Heart left ventricle (tissue), 16 donors: ENCODE measurements at regions not wholly inside any gene's neighbourhood (a gene's known extent, or its start where the extent isn't known, plus 50 kb on each side); places are given as distances from the start of the nearest gene placed in this dataset.
"Not testable (repeated sequence)": the region's sequence is repeated elsewhere in the genome, so short reads cannot be mapped to it uniquely, and the experiment has no call there.

Experiments
- ATAC-seq, 4 donors: fragments of 200-7000 bp; cut with Tn5 transposase; one replicate each; pipeline ENCODE4 v1.9.1; 2020 to 2022; ENCODE audit warnings: moderate library complexity in 4 of 4, mild to moderate bottlenecking in 3 of 4, moderate number of reproducible peaks in 1 of 4
- DNase-seq, 5 donors: peaks; one replicate each; pipeline ENCODE4 v3.0.0-alpha.2; 2020
- H3K27ac ChIP-seq, 12 donors: fragments of 200-600 bp; sonication (generic) in 4 of 12; one replicate each; pipeline versions ENCODE4 v1.5.0 to v1.8.0; 2016 to 2022; ENCODE audit warnings: mild to moderate bottlenecking in 2 of 12
- H3K27me3 ChIP-seq, 9 donors: fragments of 200-600 bp; sonication (generic) in 2 of 9; one replicate each; pipeline versions ENCODE4 v1.5.1 to v1.8.0; 2016 to 2022; ENCODE audit warnings: mild to moderate bottlenecking in 3 of 9
- H3K36me3 ChIP-seq, 9 donors: fragments of 200-600 bp; sonication (generic) in 2 of 9; one replicate each; pipeline versions ENCODE4 v1.5.0 to v1.8.0; 2018 to 2022; ENCODE audit warnings: mild to moderate bottlenecking in 2 of 9
- H3K4me1 ChIP-seq, 12 donors: fragments of 200-600 bp; sonication (generic) in 4 of 12; one replicate each; pipeline versions ENCODE4 v1.5.0 to v1.8.0; 2016 to 2022; ENCODE audit warnings: mild to moderate bottlenecking in 3 of 12
- H3K4me3 ChIP-seq, 12 donors: fragments of 200-600 bp; sonication (generic) in 4 of 12; one replicate each; pipeline versions ENCODE4 v1.5.0 to v1.8.0; 2017 to 2022; ENCODE audit warnings: mild to moderate bottlenecking in 9 of 12, moderate library complexity in 4 of 12
- H3K9me3 ChIP-seq, 12 donors: fragments of 200-600 bp; sonication (generic) in 4 of 12; one replicate each; pipeline versions ENCODE4 v1.5.0 to v1.8.0; 2016 to 2022; ENCODE audit warnings: mild to moderate bottlenecking in 1 of 12
- CTCF ChIP-seq, 12 donors: fragments of 200-600 bp; sonication (generic) in 4 of 12; IDR thresholded peaks; one replicate each; pipeline versions ENCODE4 v1.5.0 to v1.8.0; 2018 to 2022; ENCODE audit warnings: antibody characterized with exemption in 12 of 12, mild to moderate bottlenecking in 5 of 12
- POLR2A ChIP-seq, 2 donors: fragments of 450-650 bp; IDR thresholded peaks; one replicate each; pipeline ENCODE4 v1.6.1; 2017; ENCODE audit warnings: antibody characterized with exemption in 2 of 2, mild to moderate bottlenecking in 2 of 2, moderate library complexity in 2 of 2
- WGBS, 4 donors: extraction: QIAGEN DNeasy Blood & Tissue Kit in 2 of 4; methylation state at CpG; one replicate each; pipeline versions ENCODE4 v1.1.5 to v1.1.7; 2013 to 2018; 5-methylcytosine and 5-hydroxymethylcytosine counted together
- intact Hi-C, 10 donors: fragments of 100-400 bp; cut with DNase I; formaldehyde crosslinking; loops; one replicate each; pipeline versions ENCODE4 v1.11.1 to v1.14.2; 2022
- donor health status: ischemic (EF 13 %, LVEDD 7.1; RV severe dilation, severe dysfunction).
- donor health status: healthy with polysubstance abuse.
- donor health status: DM: no; HTN: yes; CAD: no.
- donor health status: DM: no; HTN: no; CAD: no.
- donor health status: ischemic (EF 25% LVEDD 6.9; RV normal size, moderate dysfunction).
- donor health status: ischemic (EF 25% LVEDD 5.7; RV mildly dilated, moderate dysfunction).
- donor health status: healthy.
- donor health status: DM: yes; HTN: yes; CAD: no.
- donor health status: ischemic (EF 35%, LVEDD 5.7; RV mildly dilated, moderate dysfunction).
- donor health status: nonischemic (EF 11% LVEDD 7.7; RV severe dilation, severe dysfunction).
- donor health status: DM: yes; HTN: yes; CAD: no.
- donor health status: PGD.
- donor health status: ischemic (EF 29% LVEDD 5.4; RV normal size, mild dysfunction).
- donor health status: nonischemic (EF 23%, LVEDD 6.1; RV moderate dilation, normal function).

DNA sequence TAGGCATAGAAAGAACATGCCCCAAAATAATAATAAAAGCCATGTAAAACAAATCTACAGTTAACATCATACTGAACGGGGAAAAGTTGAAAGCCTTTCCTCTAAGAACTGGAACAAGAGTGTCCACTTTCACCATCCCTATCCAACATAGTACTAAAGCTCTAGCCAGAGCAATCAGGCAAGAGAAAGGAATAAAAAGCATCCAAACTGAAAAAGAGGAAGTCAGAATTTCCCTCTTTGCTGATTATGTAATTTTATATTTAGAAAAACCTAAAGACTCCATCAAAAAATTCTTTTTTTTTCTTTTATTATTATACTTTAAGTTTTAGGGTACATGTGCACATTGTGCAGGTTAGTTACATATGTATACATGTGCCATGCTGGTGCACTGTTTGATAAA is 661.6 kb upstream of the CBLB start:
- no peaks in the 10 kb centered on the region for H3K36me3 ChIP-seq
- H3K9me3 ChIP-seq = peaks cover 0 to 13% (median 0%) of the 10 kb centered on the region in 12 donors
- no peaks in the 10 kb centered on the region for H3K4me1 ChIP-seq
- no peak overlapping the region for H3K4me3 ChIP-seq
- H3K27me3 ChIP-seq = no peaks in the 10 kb centered on the region
- intact Hi-C loops = no loop called here
- ATAC-seq (no peak), DNase-seq (no peak)
- WGBS, 4 donors = 86 to 89% (median 87%) methylated on average over 1 of the region's 1 CpG
- TF ChIP-seq CTCF (IDR thresholded peaks at IDR 0.05) (no peak), POLR2A (IDR thresholded peaks at IDR 0.05) (no peak)
- H3K27ac ChIP-seq = no peak overlapping the region

DNA sequence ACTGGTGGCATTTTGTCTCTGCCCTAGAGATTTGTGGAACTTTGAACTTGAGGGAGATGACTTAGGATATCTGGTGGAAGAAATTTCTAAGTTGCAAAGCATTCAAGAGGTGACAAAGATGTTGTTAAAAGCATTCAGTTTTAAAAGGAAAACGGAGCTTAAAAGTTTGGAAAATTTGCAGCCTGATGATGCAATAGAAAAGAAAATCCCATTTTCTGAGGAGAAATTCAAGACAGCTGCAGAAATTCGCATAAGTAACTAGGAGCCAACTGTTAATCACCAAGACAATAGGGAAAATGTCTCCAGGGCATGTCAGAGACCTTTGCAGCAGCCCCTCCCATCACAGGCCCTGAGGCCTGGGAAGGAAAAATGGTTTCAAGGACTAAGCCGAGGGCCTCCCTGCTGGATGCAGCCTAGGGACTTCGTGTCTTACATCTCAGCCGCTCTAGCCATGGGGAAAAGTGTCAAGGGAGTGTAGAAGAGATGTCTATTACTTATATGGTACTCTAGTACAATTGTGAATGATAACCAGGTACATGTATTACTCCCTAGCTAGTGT is 663.0 kb upstream of the CBLB start:
- H3K4me3 ChIP-seq, H3K4me1 ChIP-seq, intact Hi-C loops, ATAC-seq, H3K27ac ChIP-seq, H3K36me3 ChIP-seq, DNase-seq, H3K27me3 ChIP-seq: not testable (repeated sequence)
- H3K9me3 ChIP-seq = peaks cover 0 to 17% (median 3%) of the 10 kb centered on the region in 12 donors
- WGBS, 4 donors = 79 to 84% (median 82%) methylated on average over 5 of the region's 5 CpGs

DNA sequence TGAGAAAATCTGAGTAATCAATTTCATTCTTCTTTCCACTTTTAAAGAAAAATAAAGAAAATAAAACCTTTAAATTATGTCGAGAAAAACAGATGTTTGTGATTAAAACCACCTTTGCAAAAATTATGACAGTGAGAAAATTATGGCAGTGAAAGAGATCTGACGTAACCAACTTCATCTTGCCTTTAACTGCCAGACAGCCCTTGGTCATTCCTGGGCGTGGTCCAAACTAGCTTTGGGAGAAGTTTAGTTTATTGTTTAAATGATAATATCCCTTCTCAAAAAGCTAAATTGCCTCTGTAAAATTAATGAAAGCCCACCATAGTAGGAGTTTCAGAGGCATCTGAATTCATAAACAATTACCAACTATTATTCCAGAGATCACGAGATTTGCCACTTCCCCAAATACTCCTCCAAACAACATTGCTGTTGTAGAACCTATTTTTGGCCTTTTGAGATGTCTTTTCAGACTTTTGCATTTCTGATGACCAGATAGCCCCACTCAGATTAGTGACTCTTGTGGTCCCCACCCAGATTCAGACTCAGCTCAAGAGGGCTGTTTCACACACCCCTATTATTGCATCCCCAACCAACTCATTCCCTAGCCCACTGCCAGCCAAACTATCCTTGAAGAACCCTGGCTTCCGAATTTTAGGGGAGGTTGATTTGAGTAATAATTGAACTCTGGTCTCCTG is 664.4 kb upstream of the CBLB start:
- Histone ChIP-seq H3K27me3 (no peaks in the 10 kb centered on the region), H3K4me1 (no peaks in the 10 kb centered on the region), H3K4me3 (no peak overlapping the region), H3K36me3 (no peaks in the 10 kb centered on the region), H3K27ac (no peak overlapping the region), H3K9me3 (peaks cover 0 to 20% (median 3%) of the 10 kb centered on the region in 12 donors)
- DNase-seq (peak in 1 of 5 donors; percentile 23), ATAC-seq (no peak)
- intact Hi-C loops = no loop called here
- no peak for TF ChIP-seq POLR2A (IDR thresholded peaks at IDR 0.05)
- 74 to 82% (median 78%) methylated on average over 5 of the region's 5 CpGs for WGBS, 4 donors

- TF ChIP-seq POLR2A (IDR thresholded peaks at IDR 0.05) (no peak), CTCF (IDR thresholded peaks at IDR 0.05) (no peak)
- Histone ChIP-seq H3K4me1 (no peaks in the 10 kb centered on the region), H3K27me3 (no peaks in the 10 kb centered on the region), H3K4me3 (no peak overlapping the region), H3K36me3 (no peaks in the 10 kb centered on the region), H3K9me3 (peaks cover 0 to 24% (median 3%) of the 10 kb centered on the region in 12 donors), H3K27ac (no peak overlapping the region)
- DNase-seq (no peak), ATAC-seq (no peak)
- intact Hi-C loops = no loop called here
Observed at GRCh38 chr3:106533788-106534160, 665.0 kb upstream of the CBLB start.

DNA sequence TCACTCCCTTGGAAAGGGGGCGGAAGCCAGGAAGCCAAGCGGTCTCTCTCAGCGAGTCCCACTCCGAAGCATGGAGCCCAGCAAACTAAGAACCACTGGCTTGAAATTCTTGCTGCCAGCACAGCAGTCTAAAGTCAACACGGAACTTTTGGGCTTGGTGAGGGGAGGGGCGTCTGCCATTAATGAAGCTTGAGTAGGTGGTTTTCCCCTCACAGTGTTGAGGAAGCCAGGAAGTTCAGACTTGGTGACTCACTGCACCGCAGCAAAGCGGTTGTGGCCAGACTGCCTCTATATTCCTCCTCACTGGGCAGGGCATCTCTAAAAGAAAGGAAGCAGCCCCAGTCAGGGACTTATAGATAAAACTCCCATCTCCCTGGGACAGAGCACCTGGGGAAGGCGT is 665.4 kb upstream of the CBLB start:
- WGBS, 4 donors = 86 to 93% (median 91%) methylated on average over 8 to 9 of the region's 9 CpGs
- no peak for TF ChIP-seq CTCF (IDR thresholded peaks at IDR 0.05)
- no peak for TF ChIP-seq POLR2A (IDR thresholded peaks at IDR 0.05)
- Histone ChIP-seq H3K4me1 (no peaks in the 10 kb centered on the region), H3K4me3 (no peak overlapping the region), H3K27me3 (no peaks in the 10 kb centered on the region), H3K27ac (no peak overlapping the region), H3K36me3 (no peaks in the 10 kb centered on the region), H3K9me3 (peaks cover 0 to 25% (median 3%) of the 10 kb centered on the region in 12 donors)
- ATAC-seq = no peak
- DNase-seq = no peak
- intact Hi-C loops = no loop called here
